NCI-H69 (cell line): ENCODE measurements at regions not wholly inside any gene's neighbourhood (a gene's known extent, or its start where the extent isn't known, plus 50 kb on each side); places are given as distances from the start of the nearest gene placed in this dataset.
"Not testable (repeated sequence)": the region's sequence is repeated elsewhere in the genome, so short reads cannot be mapped to it uniquely, and the experiment has no call there.

Experiments
- DNase-seq: peaks from one replicate; lab custom pipeline; 2025; lab: John Stamatoyannopoulos, UW

- no peak for DNase-seq
Measured at GRCh38 chr6:139990856-139991465, 616.5 kb upstream of the CITED2 start.

GRCh38 chr6:139990026-139990686, 615.7 kb upstream of the CITED2 start:
- DNase-seq = no peak

GRCh38 chr6:139988685-139989084, 614.2 kb upstream of the CITED2 start:
- DNase-seq = no peak

- DNase-seq = peak; percentile 30
Measured at GRCh38 chr6:139987091-139987490, 612.6 kb upstream of the CITED2 start.

GRCh38 chr6:139985236-139985815, 610.9 kb upstream of the CITED2 start:
- no peak for DNase-seq

GRCh38 chr6:139984317-139984716, 609.9 kb upstream of the CITED2 start:
- DNase-seq = no peak

- peak; percentile 17 for DNase-seq
Measured at GRCh38 chr6:139983555-139984276, 609.3 kb upstream of the CITED2 start.

GRCh38 chr6:139982652-139983295, 608.3 kb upstream of the CITED2 start:
- DNase-seq = peak; percentile 89

GRCh38 chr6:139982195-139982594, 607.7 kb upstream of the CITED2 start:
- DNase-seq = peak; percentile 68

GRCh38 chr6:139981768-139982181, 607.3 kb upstream of the CITED2 start:
- DNase-seq = peak; percentile 98

- peak; percentile 75 for DNase-seq
Measured at GRCh38 chr6:139981066-139981624, 606.7 kb upstream of the CITED2 start.

- not testable (repeated sequence) for DNase-seq
Measured at GRCh38 chr6:139980631-139981030, 606.2 kb upstream of the CITED2 start.

GRCh38 chr6:139979021-139979725, 604.7 kb upstream of the CITED2 start:
- DNase-seq = no peak

- DNase-seq = peak; percentile 32
Measured at GRCh38 chr6:139977887-139978332, 603.5 kb upstream of the CITED2 start.

GRCh38 chr6:139973669-139974344, 599.4 kb upstream of the CITED2 start:
- DNase-seq = peak; percentile 10

GRCh38 chr6:139972116-139972515, 597.7 kb upstream of the CITED2 start:
- DNase-seq = no peak

- no peak for DNase-seq
Measured at GRCh38 chr6:139970591-139970991, 596.1 kb upstream of the CITED2 start.

- no peak for DNase-seq
Measured at GRCh38 chr6:139967497-139967896, 593.0 kb upstream of the CITED2 start.

- DNase-seq = peak; percentile 50
Measured at GRCh38 chr6:139965393-139965792, 590.9 kb upstream of the CITED2 start.

- no peak for DNase-seq
Measured at GRCh38 chr6:139964737-139965136, 590.3 kb upstream of the CITED2 start.
